GM19238 (cell line): ENCODE measurements at regions not wholly inside any gene's neighbourhood (a gene's known extent, or its start where the extent isn't known, plus 50 kb on each side); places are given as distances from the start of the nearest gene placed in this dataset.
"Not testable (repeated sequence)": the region's sequence is repeated elsewhere in the genome, so short reads cannot be mapped to it uniquely, and the experiment has no call there.

Experiments
- DNase-seq: peaks from one replicate; pipeline ENCODE4 v3.0.0; 2011; ENCODE audit warnings: low spot score; ENCODE audit not compliant: insufficient read length

GRCh38 chr4:174183259-174183658, 100.2 kb downstream of the FBXO8 start:
- DNase-seq, result no peak

GRCh38 chr4:174181827-174182226, 101.6 kb downstream of the FBXO8 start:
- no peak for DNase-seq

DNA sequence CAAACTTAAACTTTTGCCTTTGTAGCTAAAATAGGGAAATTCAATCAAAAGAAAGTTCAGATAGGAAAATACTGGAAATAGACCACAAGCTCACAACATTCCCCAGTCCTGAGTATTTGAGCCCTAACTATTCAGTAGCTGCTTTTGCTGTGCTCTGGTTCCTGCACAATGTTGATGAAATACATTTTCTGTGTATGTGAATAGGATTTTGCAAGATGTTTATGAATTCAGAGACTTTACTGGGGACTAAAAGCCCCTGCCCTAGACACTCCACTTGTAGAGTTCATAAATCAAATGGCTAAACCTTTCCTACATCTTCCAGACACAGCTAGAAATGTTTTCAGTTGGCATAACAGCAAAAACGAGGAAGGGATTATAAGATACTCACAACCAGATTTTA, 105.9 kb downstream of the FBXO8 start:
- DNase-seq, result no peak

GRCh38 chr4:174175836-174176235, 107.6 kb downstream of the FBXO8 start:
- DNase-seq, result not testable (repeated sequence)

DNA sequence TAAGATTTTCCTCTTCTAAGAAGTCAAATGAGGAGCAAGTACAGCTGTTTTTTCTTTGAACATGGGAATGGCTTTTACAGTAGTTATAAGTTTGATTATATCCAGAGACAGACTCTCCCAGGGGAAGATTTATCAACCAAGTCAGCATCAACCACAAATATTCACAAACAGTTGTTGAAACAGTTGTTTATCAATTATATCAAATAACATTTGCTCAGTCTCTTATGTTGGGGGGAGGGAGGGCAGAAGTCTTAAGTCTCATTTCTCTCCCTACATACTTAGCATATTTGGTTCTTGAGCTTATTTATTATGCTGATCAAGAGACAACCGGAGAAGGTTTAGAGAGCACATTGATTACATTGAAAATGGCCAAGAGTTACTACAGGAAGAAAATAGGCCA, 110.1 kb downstream of the FBXO8 start:
- DNase-seq, result no peak

- no peak for DNase-seq
Measured at GRCh38 chr4:174172274-174172673, 111.2 kb downstream of the FBXO8 start.

GRCh38 chr4:174170906-174171305, 112.6 kb downstream of the FBXO8 start:
- DNase-seq, result no peak

DNA sequence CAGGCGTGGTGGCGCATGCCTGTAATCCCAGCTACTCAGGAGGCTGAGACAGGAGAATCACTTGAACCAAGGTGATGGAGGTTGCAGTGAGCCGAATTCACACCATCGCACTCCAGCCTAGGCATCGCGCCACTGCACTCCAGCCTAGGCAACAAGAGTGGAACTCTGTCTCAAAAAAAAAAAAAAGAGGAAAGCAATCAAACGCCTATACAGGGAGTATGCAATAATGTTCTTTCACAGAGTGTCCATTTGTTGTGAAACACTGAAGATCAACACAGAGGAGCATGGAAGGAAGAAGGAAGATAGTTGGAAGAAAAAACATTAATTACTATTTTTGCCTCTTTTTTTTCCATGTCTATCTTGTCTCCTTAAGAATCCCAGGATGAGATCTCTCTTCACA, 113.4 kb downstream of the FBXO8 start:
- DNase-seq, result no peak

GRCh38 chr4:174157106-174157607, 126.3 kb downstream of the FBXO8 start:
- DNase-seq, result no peak

- DNase-seq, result peak; percentile 1
Measured at GRCh38 chr4:174156239-174156826, 127.1 kb downstream of the FBXO8 start.

DNA sequence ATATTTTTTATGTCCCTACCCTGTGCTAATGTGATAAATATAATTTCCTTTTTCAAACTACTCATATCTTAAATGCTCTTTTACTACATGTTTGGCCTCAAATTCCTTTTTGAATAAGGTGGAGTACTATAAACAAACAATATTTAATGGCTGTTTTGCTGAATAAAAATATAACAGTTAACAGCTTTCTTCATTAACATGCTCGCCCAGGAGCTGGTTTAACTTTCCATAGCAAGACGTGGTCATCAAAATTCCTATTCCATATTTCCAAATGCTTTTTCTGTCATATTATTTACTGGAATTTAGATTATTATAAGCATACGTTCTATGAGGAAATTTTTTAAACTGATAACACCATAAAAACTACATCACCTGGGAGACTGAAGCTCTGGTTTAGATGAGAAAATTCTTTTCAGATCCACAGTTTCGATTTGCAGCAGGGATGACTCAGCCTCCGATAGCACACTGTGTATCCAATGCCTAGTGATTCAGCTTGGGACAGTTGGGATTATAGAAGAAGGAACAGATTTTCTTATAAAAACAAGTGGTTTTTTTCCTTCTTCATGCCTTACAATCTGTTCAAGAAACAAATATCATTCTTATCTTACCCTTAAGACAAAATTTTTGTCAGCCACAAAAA, 129.1 kb downstream of the FBXO8 start:
- DNase-seq, result no peak

- DNase-seq, result no peak
Measured at GRCh38 chr4:174152717-174153466, 130.6 kb downstream of the FBXO8 start.

- no peak for DNase-seq
Measured at GRCh38 chr4:174147863-174148262, 135.6 kb downstream of the FBXO8 start.

GRCh38 chr4:174144106-174144505, 139.4 kb downstream of the FBXO8 start:
- DNase-seq, result no peak

DNA sequence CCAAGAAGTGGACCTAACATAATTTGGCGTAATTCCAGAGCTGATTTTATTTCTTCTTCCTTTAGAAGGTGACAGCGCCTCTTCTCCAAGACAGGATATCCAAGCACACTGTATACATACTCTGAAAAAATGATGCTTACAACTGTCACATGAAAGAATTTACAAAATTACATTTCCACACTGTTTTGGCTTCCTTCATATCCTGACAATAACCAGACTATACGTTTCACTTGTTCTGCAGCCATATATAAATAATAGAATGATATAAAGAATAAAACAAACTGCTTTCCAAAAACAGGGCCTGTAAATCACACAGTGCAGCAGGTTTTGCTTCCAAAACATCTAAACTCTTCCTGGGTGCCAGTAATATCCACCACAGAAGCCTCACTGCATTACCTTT, 141.6 kb downstream of the FBXO8 start:
- no peak for DNase-seq

GRCh38 chr4:174138616-174139015, 144.9 kb downstream of the FBXO8 start:
- no peak for DNase-seq

DNA sequence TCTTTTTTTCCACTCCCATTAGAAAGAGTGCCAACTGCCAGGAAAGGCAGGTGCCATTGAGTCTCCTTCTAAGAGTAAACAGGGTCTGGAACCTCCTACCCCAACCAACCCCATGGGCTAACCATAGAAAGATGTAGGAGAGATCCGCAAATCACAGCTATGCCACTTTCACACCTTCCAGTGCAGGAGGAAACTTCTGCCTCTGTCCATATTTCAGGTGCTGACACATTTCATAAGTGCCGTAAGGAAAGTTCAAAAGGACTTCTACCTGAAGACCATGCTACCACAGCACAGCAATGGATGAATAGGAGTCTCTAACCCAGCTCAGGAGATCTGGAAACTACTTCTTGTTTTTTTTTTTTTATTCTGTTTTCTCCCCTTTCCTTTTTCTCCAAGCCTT, 145.8 kb downstream of the FBXO8 start:
- DNase-seq, result no peak

GRCh38 chr4:174135936-174136406, 147.5 kb downstream of the FBXO8 start:
- DNase-seq, result no peak

GRCh38 chr4:174135530-174135929, 147.9 kb downstream of the FBXO8 start:
- DNase-seq, result no peak

DNA sequence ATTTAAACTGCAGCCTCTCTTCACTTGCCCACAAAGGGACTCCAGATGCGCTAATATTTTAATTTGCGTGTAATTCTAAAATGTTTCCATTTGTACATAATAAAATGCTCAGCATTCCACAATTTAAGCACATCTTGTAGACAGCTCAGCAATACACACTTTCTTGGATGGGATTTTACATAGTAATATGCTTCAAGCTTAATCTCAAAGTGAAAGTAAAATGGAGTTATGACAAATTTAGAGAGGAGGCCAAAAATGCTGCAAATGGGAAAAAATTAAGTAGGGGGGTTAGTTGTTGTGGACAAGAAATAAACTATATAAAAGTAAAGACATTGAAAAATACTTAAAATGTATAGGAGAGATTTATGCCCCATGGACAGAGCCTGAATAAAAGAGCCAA, 149.1 kb downstream of the FBXO8 start:
- no peak for DNase-seq

DNA sequence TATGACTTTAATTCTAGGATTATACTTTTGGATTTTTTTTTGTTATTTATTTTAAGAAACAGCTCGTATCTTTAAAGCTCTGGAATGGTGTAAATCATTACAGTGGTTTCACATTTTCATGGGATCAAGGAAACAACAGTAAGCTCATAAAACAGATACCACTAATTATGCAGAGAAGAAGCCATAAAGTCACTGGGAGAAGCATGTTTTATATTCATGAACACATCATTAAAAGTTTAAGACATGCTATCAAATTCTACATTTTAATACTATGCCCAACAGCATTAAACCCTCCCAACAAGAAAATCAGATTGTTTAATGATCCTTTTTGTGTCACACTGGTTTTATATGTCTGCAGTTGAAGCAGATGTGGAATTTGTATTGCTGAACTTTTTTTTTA, 149.9 kb downstream of the FBXO8 start:
- DNase-seq, result no peak

DNA sequence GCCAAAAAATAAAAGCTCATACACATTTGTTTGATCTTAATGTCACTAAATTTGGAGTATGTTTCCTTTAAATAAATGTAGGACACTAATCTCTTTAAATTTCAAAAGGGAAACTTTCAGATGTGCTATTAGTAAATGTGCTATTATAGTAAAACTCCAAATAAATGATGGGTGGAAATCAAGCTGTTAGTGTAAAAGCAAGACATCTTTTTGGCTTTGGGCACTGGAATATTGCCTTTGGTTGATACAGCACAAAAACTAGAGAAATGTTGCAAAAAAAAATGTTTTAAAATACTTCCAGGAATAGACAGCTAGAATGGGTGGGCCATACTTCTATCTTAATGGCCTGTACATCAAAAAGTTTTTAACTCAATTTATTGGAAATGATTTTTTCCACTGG, 151.6 kb downstream of the FBXO8 start:
- no peak for DNase-seq
